Loucy (cell line): ENCODE measurements at regions not wholly inside any gene's neighbourhood (a gene's known extent, or its start where the extent isn't known, plus 50 kb on each side); places are given as distances from the start of the nearest gene placed in this dataset.

Experiments used
- EZH2phosphoT487 ChIP-seq: fragments of 200-600 bp; IDR thresholded peaks from 2 replicates; pipeline ENCODE4 v1.6.1; 2018; ENCODE audit warnings: antibody characterized with exemption, mild to moderate bottlenecking, moderate library complexity, borderline replicate concordance
- TF ChIP-seq, protein P1 (sequence below): fragments of 200-600 bp; sonication (generic); conservative IDR thresholded peaks from 2 replicates; pipeline ENCODE4 v1.5.1; 2014; ENCODE audit warnings: mild to moderate bottlenecking, antibody characterized with exemption, low read length

DNA sequence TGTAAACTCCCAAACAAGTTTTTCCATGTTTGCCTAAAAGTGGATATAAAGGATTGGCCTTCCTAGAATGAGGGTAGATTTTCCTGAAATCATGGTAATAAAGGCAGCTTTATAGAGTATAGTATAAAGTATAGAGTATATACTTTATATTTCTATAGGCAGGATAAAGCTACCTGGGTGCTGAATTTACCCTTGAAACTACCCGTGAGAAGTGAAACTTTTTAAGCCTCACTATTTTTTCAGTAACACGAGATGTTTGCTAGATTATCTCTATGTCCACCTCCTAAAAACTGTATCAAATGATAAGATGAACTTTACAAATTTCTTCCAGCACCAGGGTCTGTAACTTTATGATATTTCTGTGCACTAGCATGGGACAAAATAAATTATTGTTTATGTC, 340.0 kb upstream of the GALNTL6 start:
- TF ChIP-seq, protein P1, sequence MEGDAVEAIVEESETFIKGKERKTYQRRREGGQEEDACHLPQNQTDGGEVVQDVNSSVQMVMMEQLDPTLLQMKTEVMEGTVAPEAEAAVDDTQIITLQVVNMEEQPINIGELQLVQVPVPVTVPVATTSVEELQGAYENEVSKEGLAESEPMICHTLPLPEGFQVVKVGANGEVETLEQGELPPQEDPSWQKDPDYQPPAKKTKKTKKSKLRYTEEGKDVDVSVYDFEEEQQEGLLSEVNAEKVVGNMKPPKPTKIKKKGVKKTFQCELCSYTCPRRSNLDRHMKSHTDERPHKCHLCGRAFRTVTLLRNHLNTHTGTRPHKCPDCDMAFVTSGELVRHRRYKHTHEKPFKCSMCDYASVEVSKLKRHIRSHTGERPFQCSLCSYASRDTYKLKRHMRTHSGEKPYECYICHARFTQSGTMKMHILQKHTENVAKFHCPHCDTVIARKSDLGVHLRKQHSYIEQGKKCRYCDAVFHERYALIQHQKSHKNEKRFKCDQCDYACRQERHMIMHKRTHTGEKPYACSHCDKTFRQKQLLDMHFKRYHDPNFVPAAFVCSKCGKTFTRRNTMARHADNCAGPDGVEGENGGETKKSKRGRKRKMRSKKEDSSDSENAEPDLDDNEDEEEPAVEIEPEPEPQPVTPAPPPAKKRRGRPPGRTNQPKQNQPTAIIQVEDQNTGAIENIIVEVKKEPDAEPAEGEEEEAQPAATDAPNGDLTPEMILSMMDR = no peak
- TF ChIP-seq EZH2phosphoT487 = no peak
